NCI-H2171 treated with DMSO at 0.1 percent for 48 hours (cell line): ENCODE measurements at regions not wholly inside any gene's neighbourhood (a gene's known extent, or its start where the extent isn't known, plus 50 kb on each side); places are given as distances from the start of the nearest gene placed in this dataset.
"Not testable (repeated sequence)": the region's sequence is repeated elsewhere in the genome, so short reads cannot be mapped to it uniquely, and the experiment has no call there.

ENCODE experiments used
- DNase-seq: peaks from one replicate; lab custom pipeline; 2025; lab: John Stamatoyannopoulos, UW

GRCh38 chr5:111942661-111943401 is 185.8 kb upstream of the NREP start:
- DNase-seq: no peak

- no peak for DNase-seq
These were observed 185.2 kb upstream of the NREP start for GRCh38 chr5:111942201-111942600.

- no peak for DNase-seq
These were observed 180.1 kb upstream of the NREP start for GRCh38 chr5:111937094-111937493.

GRCh38 chr5:111935835-111936234 is 178.8 kb upstream of the NREP start:
- DNase-seq: no peak

- no peak for DNase-seq
These were observed 178.0 kb upstream of the NREP start for GRCh38 chr5:111935009-111935408.

GRCh38 chr5:111934511-111934910 is 177.5 kb upstream of the NREP start:
- peak; percentile 9 for DNase-seq

GRCh38 chr5:111933086-111933485 is 176.1 kb upstream of the NREP start:
- DNase-seq: no peak

- no peak for DNase-seq
These were observed 175.6 kb upstream of the NREP start for GRCh38 chr5:111932628-111933027.

GRCh38 chr5:111932199-111932598 is 175.2 kb upstream of the NREP start:
- DNase-seq: no peak

- peak; percentile 25 for DNase-seq
These were observed 174.7 kb upstream of the NREP start for GRCh38 chr5:111931655-111932054.

- DNase-seq: no peak
These were observed 174.0 kb upstream of the NREP start for GRCh38 chr5:111930905-111931461.

GRCh38 chr5:111930449-111930848 is 173.5 kb upstream of the NREP start:
- no peak for DNase-seq

- DNase-seq: no peak
These were observed 172.9 kb upstream of the NREP start for GRCh38 chr5:111929867-111930266.

GRCh38 chr5:111929261-111929660 is 172.3 kb upstream of the NREP start:
- no peak for DNase-seq

- no peak for DNase-seq
These were observed 171.5 kb upstream of the NREP start for GRCh38 chr5:111928511-111928910.

- no peak for DNase-seq
These were observed 170.2 kb upstream of the NREP start for GRCh38 chr5:111927191-111927590.

GRCh38 chr5:111926026-111926425 is 169.0 kb upstream of the NREP start:
- DNase-seq: no peak

- DNase-seq: no peak
These were observed 165.3 kb upstream of the NREP start for GRCh38 chr5:111922344-111922743.

GRCh38 chr5:111921691-111922090 is 164.7 kb upstream of the NREP start:
- DNase-seq: not testable (repeated sequence)

GRCh38 chr5:111914966-111915636 is 158.1 kb upstream of the NREP start:
- no peak for DNase-seq

GRCh38 chr5:111902436-111902835 is 145.4 kb upstream of the NREP start:
- DNase-seq: no peak

GRCh38 chr5:111901296-111901695 is 144.3 kb upstream of the NREP start:
- no peak for DNase-seq

- DNase-seq: no peak
These were observed 136.0 kb upstream of the NREP start for GRCh38 chr5:111892949-111893348.
